Nucleus accumbens (tissue), 56 donors: ENCODE measurements at regions not wholly inside any gene's neighbourhood (a gene's known extent, or its start where the extent isn't known, plus 50 kb on each side); places are given as distances from the start of the nearest gene placed in this dataset.
"Not testable (repeated sequence)": the region's sequence is repeated elsewhere in the genome, so short reads cannot be mapped to it uniquely, and the experiment has no call there.

Experiments
- DNase-seq, 56 donors: peaks; one replicate each; lab custom pipeline; 2025; lab: John Stamatoyannopoulos, UW

- no peak for DNase-seq
These were observed 77.8 kb downstream of the TEX36 start for GRCh38 chr10:125605167-125605566.

DNA sequence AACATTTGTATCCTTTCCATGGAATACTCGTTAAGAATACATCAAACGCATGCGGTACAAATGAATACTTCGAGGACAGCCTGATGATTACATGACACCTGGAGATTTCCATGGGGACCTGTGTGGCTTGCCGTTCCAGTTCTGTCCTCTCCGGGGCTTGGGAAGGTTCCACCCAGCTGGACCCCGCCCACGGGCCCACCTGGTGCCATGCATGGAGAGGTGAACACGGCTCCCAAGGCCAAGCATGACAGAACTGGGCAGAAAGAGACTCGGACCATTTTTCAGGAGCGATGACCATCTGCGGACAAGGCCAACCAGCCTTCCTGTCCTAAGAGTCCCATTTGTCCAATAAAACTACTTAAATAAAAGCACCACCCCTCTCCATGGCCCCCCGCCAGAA is 80.1 kb downstream of the TEX36 start:
- DNase-seq = no peak

DNA sequence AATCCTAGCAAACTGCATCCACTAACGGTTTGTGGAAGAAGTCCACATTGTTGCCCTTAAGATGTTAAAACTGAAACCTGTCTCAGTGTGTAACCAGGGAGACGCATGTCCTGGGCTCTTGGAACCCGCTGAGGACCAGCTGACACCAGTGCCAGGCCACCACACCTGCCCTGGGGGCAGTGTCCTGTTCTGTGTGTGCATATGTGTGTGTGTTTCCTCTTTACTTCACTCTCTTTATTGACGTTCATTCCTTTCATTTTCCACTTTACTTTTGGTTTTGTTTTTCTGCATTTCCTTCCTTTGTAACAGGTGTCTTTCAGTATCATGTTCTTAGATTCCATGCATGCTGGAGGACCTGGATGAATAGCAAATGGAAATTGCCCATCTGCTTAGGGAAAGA is 83.8 kb downstream of the TEX36 start:
- no peak for DNase-seq

DNA sequence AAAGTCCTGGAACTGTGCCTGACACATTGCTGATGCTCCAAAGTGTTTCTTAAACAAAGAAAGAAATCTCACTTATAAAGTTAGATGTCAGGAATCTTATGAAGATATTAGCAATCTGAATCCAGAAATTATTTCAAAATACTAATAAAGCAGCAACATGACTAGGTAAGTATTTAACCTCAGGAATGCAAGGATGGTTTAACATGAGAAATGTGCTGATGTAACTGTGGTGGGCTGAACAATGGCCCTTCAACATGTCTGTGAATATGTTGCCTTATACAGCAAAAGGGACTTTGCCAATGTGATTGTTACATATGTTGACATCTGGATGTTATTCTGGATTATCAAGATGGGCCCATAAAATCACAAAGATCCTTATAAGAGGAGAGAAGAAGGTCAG is 87.1 kb downstream of the TEX36 start:
- DNase-seq = no peak

- no peak for DNase-seq
These were observed 89.3 kb downstream of the TEX36 start for GRCh38 chr10:125593644-125594043.

DNA sequence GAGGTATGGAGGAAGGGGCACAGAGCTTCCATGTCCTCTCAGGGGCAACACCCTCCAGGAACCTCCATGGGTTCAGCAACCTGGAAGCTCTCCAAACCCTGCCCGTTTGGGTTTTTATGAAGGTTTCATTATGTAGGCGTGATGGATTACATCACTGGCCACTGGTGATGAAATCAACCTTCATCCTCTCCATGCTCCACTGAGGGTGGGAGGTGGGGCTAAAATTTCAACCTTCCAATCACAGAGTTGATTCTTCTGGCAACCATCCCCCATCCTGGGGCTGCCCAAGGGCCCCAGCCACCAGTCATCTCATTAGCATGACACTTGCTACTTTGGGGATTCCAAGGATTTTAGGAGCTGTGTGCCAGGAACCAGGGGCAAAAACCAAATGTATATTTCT is 90.1 kb downstream of the TEX36 start:
- DNase-seq = no peak

- no peak for DNase-seq
These were observed 91.1 kb downstream of the TEX36 start for GRCh38 chr10:125591886-125592285.

DNA sequence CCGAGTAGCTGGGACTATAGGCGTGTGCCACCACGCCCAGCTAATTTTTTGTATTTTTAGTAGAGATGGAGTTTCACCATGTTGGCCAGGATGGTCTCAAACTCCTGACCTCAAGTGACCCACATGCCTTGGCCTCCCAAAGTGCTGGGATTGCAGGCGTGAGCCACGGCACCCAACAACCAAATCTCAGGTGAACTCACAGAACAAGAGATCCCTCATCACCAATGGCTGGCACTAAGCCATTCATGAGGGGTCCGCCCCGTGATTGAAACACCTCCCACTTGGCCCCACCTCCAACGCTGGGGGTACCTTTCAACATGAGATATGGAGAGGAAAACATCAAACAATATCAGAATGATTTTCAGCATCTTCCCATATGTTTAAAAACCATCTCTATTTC is 94.2 kb downstream of the TEX36 start:
- DNase-seq = not testable (repeated sequence)

- no peak for DNase-seq
These were observed 98.0 kb downstream of the TEX36 start for GRCh38 chr10:125584954-125585353.

GRCh38 chr10:125578658-125579315 is 104.2 kb downstream of the TEX36 start:
- DNase-seq = no peak

- no peak for DNase-seq
These were observed 107.1 kb downstream of the TEX36 start for GRCh38 chr10:125575843-125576242.

DNA sequence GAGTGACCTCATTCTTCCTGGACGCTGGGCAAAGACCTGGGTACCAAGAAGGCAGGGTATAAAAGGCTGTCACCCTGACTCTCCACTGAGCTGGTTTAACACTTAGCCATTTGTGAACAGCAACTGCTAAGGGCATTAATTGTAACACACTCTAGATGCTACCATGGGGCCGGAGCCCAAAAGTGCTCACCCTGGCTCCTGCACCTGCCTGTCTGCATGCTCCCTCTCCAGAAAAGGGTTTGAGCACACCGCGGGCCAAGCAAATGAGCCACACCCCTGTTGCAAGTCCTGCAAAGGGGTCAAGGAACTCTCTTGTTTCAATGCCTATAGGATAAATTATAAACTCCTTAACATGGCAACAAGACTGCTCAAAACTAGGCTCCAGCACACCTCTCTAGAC is 114.8 kb downstream of the TEX36 start:
- no peak for DNase-seq

- DNase-seq = no peak
These were observed 115.4 kb downstream of the TEX36 start for GRCh38 chr10:125567529-125567928.

- no peak for DNase-seq
These were observed 117.9 kb downstream of the TEX36 start for GRCh38 chr10:125565046-125565445.

DNA sequence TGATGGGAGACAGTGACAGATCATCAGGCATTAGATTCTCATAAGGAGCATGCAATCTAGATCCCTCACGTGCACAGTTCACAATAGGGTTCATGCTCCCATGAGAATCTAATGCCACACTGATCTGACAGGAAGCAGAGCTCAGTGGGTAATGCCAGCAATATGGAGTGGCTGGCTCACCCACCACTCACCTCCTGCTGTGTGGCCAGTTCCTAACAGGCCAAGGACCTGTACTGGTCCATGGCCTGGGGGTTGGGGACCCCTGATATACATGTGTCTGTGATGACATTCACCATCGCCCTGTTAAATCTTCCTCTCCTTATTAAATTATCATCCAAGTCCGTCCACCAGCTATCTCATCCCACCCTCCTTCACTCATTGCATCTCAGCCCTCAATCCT is 118.4 kb downstream of the TEX36 start:
- DNase-seq = no peak

DNA sequence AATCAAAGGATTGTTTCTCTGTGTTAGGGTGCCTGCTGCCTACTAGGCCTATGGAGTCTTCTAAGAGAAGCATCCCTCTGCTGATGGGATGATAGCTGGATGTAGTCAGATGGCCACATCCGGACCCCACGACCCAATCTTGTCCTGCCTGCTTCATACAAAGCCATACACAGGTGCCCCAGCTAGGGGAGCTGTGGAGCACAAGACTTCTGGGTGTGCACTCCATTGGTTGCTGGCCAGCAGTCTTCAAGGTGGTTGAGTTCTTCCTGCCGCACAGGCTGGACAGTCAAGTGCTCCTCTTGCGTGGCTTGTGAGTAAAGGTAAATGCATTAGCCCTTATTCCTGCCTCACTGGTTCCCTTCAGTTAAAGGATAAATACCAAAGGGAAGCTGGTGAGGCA is 120.2 kb downstream of the TEX36 start:
- DNase-seq = no peak

DNA sequence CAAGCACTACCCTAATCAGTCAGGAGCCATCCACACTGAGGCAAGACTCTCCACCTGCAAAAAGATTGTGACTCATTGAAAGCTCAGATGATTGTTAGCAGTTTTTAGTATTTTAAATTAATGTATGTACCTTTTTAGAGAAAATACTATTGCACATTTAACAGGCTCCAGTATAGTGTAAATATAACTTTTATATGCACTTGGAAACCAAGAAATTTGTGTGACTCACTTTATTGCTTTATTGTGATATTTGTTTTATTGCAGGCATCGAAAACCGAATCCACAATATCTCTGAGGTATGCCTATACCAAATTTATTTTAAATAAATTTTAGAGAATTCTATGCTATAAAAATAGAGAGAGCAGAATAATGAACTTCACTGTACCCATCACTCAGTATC is 122.0 kb downstream of the TEX36 start:
- no peak for DNase-seq

DNA sequence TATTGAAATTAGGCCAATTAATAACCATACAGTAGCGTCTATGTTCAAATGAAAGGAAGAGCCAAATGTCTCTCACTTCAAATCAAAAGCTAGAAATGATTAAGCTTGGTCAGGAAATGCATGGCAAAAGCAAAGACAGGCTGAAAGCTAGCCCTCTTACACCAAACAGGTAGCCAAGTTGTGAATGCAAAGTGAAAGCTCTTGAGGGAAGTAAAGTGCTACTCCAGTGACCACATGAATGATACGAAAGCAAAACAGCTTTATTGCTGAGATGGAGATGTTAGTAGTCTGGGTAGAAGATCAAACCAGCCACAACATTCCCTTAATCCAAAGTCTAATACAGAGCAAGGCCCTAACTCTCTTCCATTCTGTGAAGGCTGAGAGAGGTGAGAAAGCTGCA is 123.8 kb downstream of the TEX36 start:
- DNase-seq = no peak

- DNase-seq = no peak
These were observed 125.0 kb downstream of the TEX36 start for GRCh38 chr10:125557801-125558505.

DNA sequence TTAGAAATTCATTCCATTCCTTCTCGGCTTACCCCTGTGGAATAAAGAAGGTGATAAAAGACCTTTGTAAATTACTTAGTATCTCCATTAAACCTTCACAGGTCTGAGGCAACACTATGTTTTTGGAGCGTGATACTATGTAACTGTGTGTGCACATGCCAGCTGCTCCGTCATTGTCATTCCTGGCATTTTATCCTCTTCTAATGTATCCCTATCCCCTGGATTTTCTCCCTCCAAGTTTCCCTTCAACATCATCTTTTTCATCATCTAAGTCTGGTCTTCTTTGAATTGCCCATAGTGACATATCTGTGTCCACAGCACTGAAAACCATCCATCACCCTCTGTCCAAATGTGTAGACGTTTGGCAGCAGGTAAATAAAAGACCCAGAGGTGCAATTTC is 125.7 kb downstream of the TEX36 start:
- no peak for DNase-seq

GRCh38 chr10:125556882-125557281 is 126.1 kb downstream of the TEX36 start:
- DNase-seq = no peak

DNA sequence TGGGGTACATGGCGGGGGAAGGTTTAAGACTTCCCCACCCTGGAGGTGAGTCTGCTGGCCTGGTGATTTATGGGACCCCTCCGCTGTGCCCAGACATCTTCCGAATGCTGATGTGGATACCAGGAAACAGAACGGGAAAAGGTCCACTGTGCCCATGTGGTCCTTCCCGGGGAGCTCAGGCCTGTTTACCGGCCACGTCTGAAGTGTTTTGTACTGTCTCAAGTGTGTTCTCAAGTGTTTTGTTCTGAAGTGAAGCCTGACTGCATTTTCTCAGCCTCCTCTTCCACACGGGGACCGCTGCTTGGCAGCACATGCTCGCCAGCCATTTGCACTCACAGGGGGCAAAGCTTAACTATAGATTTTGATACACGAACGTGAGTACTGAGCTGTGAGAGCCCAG is 127.2 kb downstream of the TEX36 start:
- no peak for DNase-seq

DNA sequence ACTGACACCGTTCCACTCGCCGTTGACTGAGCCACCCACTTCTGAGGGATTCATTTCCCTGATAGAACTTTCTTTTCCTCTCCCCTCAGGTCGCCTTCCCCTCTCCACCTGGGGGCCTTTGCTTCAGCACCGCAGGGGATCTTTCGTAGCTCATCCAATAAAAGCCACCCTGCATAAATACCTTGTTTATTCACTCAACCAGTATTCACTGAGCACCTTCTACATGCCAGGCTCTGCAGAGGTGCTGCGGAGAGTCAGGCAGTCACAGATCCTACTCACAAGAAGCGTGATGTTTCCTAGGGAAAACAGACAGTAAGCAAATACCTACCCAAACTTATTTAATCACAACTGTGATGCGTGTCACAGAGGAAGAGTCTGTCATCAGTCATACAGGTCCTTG is 127.7 kb downstream of the TEX36 start:
- DNase-seq = no peak
